Fibroblast of the aortic adventitia (primary cell): ENCODE measurements at regions not wholly inside any gene's neighbourhood (a gene's known extent, or its start where the extent isn't known, plus 50 kb on each side); places are given as distances from the start of the nearest gene placed in this dataset.

ENCODE experiments used
- DNase-seq: peaks from one replicate; pipeline ENCODE4 v3.0.0-alpha.2; 2010; ENCODE audit warnings: low read depth
- H3K4me3 ChIP-seq: 2 replicates; pipeline ENCODE4 v1.5.1; 2011; ENCODE audit warnings: low read depth, mild to moderate bottlenecking, control low read depth, low read length, moderate library complexity
- TF ChIP-seq, protein P1 (sequence below): IDR thresholded peaks from 2 replicates; pipeline ENCODE4 v1.5.1; 2011; ENCODE audit warnings: mild to moderate bottlenecking, low read length, control low read depth, inconsistent platforms; ENCODE audit not compliant: insufficient read depth

DNA sequence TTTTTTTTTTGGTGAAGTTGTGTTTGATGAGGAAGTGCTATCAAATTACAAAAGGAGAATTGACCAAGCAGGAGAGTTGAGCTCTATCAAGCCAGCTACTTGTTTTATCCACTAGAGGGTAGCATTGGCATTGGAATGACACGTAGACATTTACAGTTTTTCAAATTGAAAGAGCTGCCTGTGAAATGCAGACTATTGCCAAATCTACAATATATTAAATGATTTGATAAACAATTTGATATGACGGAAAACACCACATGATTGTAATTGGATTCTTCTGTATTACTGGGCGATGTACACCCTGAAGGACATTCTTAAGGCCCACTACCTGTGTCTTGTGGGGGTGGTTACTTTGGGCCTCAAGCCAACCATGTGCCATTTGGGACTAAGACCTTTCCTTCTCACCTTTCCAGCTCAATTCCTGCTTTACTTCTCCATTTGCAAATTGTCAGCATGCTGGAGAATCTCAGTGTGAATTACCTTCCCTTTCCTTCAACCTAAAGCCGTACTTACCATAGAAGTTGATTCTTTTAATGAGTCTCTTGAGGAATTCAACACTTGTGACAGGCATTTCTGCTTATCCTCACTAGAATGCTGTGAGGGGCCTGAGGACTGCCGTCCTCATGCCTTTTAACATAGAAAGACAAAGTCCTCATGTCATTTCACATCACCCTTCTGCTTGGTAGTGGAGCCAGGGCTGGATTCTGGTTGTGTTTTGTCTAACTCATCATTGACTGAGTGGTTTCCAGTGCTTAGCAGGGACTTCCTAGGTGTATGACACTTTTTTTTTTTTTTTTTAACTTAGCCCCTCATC is 134.8 kb upstream of the THUMPD2 start:
- TF ChIP-seq, protein P1, sequence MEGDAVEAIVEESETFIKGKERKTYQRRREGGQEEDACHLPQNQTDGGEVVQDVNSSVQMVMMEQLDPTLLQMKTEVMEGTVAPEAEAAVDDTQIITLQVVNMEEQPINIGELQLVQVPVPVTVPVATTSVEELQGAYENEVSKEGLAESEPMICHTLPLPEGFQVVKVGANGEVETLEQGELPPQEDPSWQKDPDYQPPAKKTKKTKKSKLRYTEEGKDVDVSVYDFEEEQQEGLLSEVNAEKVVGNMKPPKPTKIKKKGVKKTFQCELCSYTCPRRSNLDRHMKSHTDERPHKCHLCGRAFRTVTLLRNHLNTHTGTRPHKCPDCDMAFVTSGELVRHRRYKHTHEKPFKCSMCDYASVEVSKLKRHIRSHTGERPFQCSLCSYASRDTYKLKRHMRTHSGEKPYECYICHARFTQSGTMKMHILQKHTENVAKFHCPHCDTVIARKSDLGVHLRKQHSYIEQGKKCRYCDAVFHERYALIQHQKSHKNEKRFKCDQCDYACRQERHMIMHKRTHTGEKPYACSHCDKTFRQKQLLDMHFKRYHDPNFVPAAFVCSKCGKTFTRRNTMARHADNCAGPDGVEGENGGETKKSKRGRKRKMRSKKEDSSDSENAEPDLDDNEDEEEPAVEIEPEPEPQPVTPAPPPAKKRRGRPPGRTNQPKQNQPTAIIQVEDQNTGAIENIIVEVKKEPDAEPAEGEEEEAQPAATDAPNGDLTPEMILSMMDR: peak; percentile 72
- peak; percentile 91 for DNase-seq
- no peak overlapping the region for H3K4me3 ChIP-seq

DNA sequence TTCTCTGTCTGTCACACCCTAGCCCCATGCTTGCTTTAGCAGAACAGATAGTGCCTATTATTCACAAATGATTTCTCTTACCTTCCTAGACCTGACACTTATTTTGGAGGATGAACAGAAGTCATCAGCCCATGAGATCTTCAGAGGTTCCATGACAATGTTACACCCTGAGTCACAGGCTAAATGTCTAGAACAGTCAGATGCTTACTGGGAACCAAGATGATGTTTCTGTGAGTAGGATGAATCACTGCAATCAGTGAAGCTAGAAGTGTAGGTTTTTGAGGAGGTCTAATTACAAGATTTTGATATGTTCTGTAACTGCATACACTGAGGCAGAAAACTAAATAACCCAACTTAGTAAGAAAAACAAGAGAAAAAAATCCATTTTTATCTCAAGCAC is 123.0 kb upstream of the THUMPD2 start:
- DNase-seq: peak; percentile 20
- TF ChIP-seq, protein P1: no peak
- no peak overlapping the region for H3K4me3 ChIP-seq

DNA sequence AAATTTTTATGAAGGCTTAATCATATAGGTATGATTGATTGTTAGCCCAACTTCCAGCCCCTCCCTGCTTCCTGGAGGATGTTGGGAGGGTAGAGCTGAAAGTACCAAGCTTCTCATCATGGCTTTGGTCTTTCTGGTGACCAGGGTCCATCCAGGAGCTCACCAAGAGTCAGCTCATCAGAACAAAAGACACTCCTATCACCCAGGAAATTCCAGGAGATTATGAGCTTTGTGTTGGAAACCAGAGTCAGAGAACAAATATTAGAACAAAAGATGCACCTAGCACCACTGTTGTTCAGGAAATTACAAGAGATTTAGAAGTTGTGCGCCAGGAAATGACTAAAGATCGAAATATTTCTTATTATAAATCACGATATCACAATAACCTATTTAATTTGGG is 119.9 kb upstream of the THUMPD2 start:
- TF ChIP-seq, protein P1: no peak
- peak; percentile 16 for DNase-seq
- H3K4me3 ChIP-seq: no peak overlapping the region

DNA sequence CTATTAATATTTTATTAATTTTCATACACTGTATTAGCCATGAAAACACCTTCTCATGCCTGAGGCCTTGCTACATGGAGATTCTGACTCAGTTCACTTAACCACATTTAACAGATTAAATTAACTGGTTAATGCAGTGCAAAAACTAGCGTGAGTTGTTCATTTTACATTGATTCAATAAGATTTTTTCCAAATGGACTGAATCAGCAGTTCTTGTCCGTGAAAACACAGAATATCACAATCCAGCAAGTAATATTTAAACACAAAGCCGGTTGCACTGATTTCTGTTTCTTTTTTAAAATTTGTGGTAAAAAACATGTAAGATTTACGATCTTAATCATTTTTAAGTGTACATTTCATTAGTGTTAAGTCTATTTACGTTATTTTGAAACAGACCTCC is 118.2 kb upstream of the THUMPD2 start:
- no peak overlapping the region for H3K4me3 ChIP-seq
- TF ChIP-seq, protein P1: no peak
- no peak for DNase-seq

DNA sequence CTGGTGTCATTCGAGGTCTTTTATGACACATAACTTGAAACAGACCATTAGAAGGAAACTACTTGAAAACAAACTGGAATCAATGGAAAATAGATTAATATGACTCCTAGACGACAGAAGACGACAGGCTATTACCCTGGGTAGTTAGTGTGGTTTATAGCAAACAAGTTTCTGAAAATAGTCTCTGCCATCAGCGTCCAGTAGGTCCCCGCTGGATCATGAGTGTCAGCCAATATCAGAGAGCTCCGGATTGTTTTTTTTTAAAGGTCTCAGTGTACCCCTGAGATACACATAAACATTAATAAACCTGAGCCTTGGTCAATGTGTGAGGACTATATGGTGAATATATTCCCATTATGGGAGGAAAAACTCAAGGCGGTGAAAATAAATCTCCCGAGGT is 115.0 kb upstream of the THUMPD2 start:
- TF ChIP-seq, protein P1: no peak
- no peak for DNase-seq
- no peak overlapping the region for H3K4me3 ChIP-seq

DNA sequence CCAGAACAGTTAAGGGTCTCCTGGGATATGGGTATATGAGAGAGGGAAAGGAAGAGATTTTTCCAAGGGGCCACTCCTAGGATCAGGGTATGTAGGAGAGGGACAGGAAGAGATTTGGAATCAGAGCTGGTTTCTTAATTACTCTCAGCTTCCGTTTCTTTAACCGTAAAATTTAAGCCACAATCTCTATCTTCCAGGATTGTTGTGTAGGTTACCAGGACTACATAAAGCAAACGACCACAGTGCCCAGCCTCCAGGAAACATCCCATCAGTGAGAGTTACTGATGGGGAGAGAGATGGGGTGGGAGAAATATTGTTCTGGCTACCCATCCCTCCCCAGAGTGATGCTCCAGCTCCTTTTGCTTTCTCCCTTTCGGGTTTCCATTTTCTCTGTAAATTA is 114.6 kb upstream of the THUMPD2 start:
- no peak overlapping the region for H3K4me3 ChIP-seq
- TF ChIP-seq, protein P1: no peak
- no peak for DNase-seq

DNA sequence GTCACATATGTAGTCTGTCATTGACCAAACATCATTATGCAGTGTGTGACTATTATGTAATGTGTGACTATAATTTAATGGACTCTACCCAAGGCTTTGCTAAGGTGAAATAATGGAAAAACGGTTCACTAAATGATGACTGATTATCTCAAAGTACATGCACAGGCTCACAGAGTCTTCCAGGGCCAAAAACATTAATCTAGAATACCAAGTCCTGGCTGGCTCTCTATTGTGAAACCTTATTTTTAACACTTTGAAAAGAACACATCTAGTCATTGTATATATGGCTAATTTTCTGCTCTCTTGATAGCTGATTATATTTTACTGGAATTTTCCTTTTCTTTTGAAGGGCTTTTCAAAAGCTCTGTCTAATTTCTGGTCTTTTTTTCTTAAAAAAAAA is 102.9 kb upstream of the THUMPD2 start:
- no peak overlapping the region for H3K4me3 ChIP-seq
- peak; percentile 8 for DNase-seq
- TF ChIP-seq, protein P1: no peak
